HG02870 (cell line): ENCODE measurements at regions not wholly inside any gene's neighbourhood (a gene's known extent, or its start where the extent isn't known, plus 50 kb on each side); places are given as distances from the start of the nearest gene placed in this dataset.
"Not testable (repeated sequence)": the region's sequence is repeated elsewhere in the genome, so short reads cannot be mapped to it uniquely, and the experiment has no call there.

ENCODE experiments used
- ATAC-seq: cut with Tn5 transposase; IDR thresholded peaks from one replicate; pipeline ENCODE4 v1.9.1; 2021; ENCODE audit warnings: mild to moderate bottlenecking, moderate library complexity; ENCODE audit not compliant: unreplicated experiment

DNA sequence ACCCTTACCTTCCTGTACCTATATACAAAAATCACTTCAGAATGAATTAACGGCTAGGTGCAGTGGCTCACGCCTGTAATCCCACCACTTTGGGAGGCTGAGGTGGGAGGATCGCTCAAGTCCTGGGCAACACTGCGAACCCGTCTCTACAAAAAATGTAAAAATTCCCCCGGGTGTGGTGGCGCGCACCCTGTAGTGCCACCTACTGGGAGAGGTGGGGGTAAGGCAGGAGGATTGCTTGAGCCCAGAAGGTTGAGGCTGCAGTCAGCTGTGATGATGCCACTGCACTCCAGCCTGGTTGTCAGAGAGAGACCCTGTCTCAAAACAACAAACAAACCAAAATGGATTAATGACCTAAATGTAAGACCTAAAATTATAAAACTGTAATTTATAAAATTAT lies 307.6 kb downstream of the SPATA31A1 start:
- ATAC-seq = not testable (repeated sequence)

- peak; percentile 67 for ATAC-seq
These were observed 308.2 kb downstream of the SPATA31A1 start for GRCh38 chr9:39663713-39664112.

- ATAC-seq = not testable (repeated sequence)
These were observed 309.6 kb downstream of the SPATA31A1 start for GRCh38 chr9:39665020-39665419.

- not testable (repeated sequence) for ATAC-seq
These were observed 319.2 kb downstream of the SPATA31A1 start for GRCh38 chr9:39674437-39675210.

DNA sequence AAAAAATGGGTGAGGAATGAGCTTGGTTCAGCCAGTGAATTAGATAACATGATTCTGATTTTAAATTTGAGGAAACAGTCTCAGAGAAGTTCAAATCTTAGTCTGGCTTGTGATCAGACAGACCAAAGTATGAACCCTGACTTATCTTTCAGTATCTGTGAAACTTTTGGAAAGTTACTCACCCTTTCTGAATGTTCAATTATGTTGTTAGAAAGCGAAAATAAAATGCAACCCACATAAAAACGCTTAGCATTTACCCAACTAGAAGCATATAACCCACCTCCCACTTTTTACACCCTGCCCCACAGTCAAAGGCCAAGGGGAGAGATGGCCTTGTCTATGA lies 319.7 kb downstream of the SPATA31A1 start:
- not testable (repeated sequence) for ATAC-seq

- not testable (repeated sequence) for ATAC-seq
These were observed 323.2 kb downstream of the SPATA31A1 start for GRCh38 chr9:39678534-39679263.

- not testable (repeated sequence) for ATAC-seq
These were observed 325.4 kb downstream of the SPATA31A1 start for GRCh38 chr9:39680694-39681401.

GRCh38 chr9:39728862-39729261 lies 373.4 kb downstream of the SPATA31A1 start:
- not testable (repeated sequence) for ATAC-seq

DNA sequence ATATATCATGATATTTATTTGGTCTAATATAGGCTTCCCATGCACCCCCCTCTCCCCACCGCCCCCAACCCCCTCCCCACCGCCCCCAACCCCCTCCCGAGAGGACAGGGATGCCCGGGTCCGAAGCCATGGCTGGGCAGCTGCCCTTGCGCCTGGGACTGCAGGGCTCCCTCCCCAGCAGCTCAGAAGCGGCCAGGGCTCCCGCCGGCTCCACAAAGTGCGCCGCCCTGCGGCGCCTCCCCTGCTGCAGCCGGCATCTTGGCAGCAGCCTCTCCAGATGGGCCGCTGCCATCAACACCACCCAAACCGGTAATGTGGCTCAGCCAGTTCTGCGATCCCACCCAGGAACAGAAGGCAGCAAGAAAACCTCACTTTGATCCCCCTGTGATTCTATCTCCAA lies 389.4 kb downstream of the SPATA31A1 start:
- ATAC-seq = not testable (repeated sequence)

DNA sequence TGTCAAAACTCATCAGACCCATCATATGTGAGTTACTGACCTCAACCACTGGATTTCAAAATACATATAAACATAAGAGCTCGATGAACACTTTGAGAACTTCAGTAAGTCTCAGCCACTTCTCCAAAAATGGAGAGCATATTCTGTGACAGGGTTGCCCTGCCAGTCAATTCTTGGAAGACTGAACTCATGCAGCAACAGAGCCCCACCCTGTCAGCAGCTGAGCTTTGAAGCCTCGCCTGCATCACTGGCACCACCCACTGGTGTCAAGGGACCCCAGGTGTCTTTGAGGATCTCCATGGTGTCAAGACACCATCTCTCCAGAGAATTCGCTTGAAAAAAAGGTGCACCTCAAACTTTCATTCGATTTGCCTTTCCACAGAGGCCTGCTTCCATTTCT lies 420.1 kb downstream of the SPATA31A1 start:
- ATAC-seq = not testable (repeated sequence)

DNA sequence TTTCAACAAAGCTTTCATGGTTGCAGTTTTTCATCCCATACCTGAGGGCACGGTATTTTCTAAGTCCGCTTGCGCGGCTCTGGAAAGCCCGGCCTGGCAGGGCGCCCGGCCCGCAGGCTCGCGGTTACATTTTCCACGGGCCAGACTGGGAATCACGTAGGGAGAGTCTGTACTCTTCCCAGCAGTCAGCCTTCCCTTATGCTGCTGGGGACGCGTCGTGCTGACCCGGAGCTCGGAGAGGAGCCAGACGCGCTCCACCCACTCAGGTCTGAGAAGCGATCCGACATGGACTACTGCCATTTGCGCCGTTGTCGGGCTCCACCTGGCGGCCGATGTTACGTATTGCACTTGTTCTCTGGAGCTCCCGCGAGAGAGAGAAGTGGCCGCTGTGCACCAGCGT lies 435.9 kb downstream of the SPATA31A1 start:
- peak; percentile 99 for ATAC-seq

DNA sequence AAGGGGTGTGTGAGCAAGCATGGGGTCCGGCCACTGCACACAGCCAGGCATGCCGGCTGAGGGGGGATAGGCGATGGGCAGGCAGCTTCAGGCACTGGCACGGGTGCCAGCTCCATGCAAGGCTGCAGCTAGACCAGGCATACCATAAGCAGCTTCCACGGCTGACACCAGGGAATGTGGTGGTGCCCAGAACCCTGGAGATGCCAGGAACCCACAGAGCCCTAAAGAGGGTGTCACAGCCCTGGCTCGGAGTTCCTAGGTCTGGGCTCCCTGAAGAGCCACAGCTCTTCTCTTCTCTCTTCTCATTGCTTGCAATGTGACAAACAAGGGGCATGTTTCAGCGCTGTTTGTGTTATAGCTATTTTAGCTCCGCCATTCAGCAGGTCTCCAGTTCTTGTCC lies 442.5 kb downstream of the SPATA31A1 start:
- ATAC-seq = not testable (repeated sequence)

GRCh38 chr9:39799252-39799651 lies 443.8 kb downstream of the SPATA31A1 start:
- ATAC-seq = not testable (repeated sequence)

DNA sequence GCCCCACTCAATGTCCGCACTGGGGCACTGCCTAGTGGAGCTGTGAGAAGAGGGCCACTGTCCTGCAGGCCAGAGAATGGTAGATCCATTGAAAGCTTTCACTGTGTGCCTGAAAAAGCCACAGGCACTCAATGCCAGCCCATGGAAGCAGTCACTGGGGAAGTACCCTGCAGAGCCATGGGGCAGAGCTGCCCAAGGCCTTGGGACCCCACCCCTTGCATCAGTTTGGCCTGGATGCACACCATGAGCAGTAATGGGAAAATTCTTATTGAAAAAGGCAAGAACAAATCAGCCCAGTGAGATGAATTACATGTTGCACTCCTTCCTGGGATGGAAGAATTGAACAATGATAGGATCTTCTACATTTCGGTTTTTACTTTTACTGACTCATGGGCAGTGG lies 447.1 kb downstream of the SPATA31A1 start:
- not testable (repeated sequence) for ATAC-seq

GRCh38 chr9:39809401-39810226 lies 454.1 kb downstream of the SPATA31A1 start:
- not testable (repeated sequence) for ATAC-seq

GRCh38 chr9:39810401-39810800 lies 454.9 kb downstream of the SPATA31A1 start:
- not testable (repeated sequence) for ATAC-seq

DNA sequence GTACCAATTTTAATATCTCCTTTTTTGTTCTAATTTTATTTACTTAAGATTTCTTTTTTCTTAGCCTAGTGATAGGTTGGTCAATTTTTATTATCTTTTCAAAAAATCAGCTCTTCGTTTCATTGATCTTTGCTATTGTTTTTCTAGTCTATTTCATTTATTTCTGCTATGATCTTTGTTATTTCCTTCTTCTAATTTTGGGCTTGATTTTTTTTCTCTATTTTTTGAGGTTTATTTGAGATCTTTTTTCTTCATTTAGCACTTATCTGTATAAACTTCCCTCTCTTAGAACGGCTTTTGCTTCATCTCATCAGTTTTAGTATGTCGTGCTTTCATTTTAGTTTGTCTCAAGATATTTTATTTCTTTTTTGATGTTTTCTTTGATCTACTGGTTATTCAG lies 456.1 kb downstream of the SPATA31A1 start:
- not testable (repeated sequence) for ATAC-seq

DNA sequence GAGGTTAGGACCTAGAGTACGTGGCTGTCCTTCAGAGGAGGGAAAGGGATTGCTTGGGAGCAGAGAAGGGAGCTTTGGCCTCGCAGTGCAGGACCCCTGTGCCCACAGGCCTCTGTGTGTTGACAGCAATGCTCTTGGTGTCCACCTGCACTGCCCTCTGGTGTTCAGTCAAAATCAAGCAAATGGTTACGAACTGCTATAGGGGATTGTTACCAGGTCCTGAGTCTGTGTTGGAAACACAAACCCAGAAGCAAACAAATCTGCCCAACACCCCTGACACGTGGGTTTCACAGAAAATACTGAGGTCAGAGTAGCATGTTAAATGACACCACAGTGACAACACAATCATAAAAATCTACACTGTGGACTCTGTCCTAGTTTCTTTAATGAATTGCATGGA lies 473.0 kb downstream of the SPATA31A1 start:
- ATAC-seq = not testable (repeated sequence)
